ENCODE measurements at regions not wholly inside any gene's neighbourhood (a gene's known extent, or its start where the extent isn't known, plus 50 kb on each side); places are given as distances from the start of the nearest gene placed in this dataset.

GRCh38 chr14:46140445-46140844 lies 511.1 kb downstream of the RPL10L start:
- H3K27me3 ChIP-seq (replicated peaks in 1 of 4; ENCODE audit: control insufficient read depth in 3 of 4, extremely low read depth in 1 of 4, insufficient read depth in 3 of 4, low read length in 3 of 4) = no peaks in the 10 kb centered on the region
- H2AFZ ChIP-seq (ENCODE audit: low read length) = no peak overlapping the region
- H3K36me3 ChIP-seq (ENCODE audit: control insufficient read depth in 2 of 4, insufficient read depth in 4 of 4, low read length in 3 of 4) = no peaks in the 10 kb centered on the region
- H3K23me2 ChIP-seq (ENCODE audit: low read depth, low read length) = no peaks in the 10 kb centered on the region
- H2BK15ac ChIP-seq (ENCODE audit: low read length) = no peak overlapping the region
- no peak overlapping the region for H3K4me2 ChIP-seq (ENCODE audit: insufficient read depth in 1 of 2, low read depth in 2 of 2, low read length in 2 of 2)
- no peak overlapping the region for H4K91ac ChIP-seq (replicated peaks; ENCODE audit: insufficient read length, low read length)
- H4K20me1 ChIP-seq (replicated peaks in 1 of 2; ENCODE audit: control insufficient read depth in 1 of 2, insufficient read depth in 2 of 2, low read length in 2 of 2) = no peaks in the 10 kb centered on the region
- H3K4me3 ChIP-seq (ENCODE audit: extremely low read depth in 1 of 4, insufficient read depth in 2 of 4, low read depth in 3 of 4, low read length in 4 of 4) = no peak overlapping the region
- no peak overlapping the region for H3K4ac ChIP-seq (replicated peaks; ENCODE audit: insufficient read length, low read depth, low read length)
- H3K14ac ChIP-seq (ENCODE audit: insufficient read length) = no peak overlapping the region
- no peak overlapping the region for H4K8ac ChIP-seq (ENCODE audit: extremely low read depth, insufficient read depth, low read length)
- ChIA-PET POLR2A (ENCODE audit: partially characterized antibody) (no interaction called here), CTCF (ENCODE audit: partially characterized antibody) (no interaction called here)
- H2BK20ac ChIP-seq (ENCODE audit: low read length) = no peak overlapping the region
- no peak overlapping the region for H2AK5ac ChIP-seq (ENCODE audit: low read depth, low read length)
- H3K9me3 ChIP-seq (ENCODE audit: insufficient read depth in 2 of 2, low read depth in 1 of 2, low read length in 1 of 2) = no peaks in the 10 kb centered on the region
- no peaks in the 10 kb centered on the region for H3K4me1 ChIP-seq (replicated peaks in 1 of 4; ENCODE audit: control insufficient read depth in 3 of 4, insufficient read depth in 4 of 4, low read length in 3 of 4)
- no peak overlapping the region for H3K9ac ChIP-seq (replicated peaks in 1 of 4; ENCODE audit: extremely low read depth in 1 of 4, low read depth in 3 of 4, low read length in 3 of 4)
- WGBS, 2 experiments (ENCODE audit: extremely low coverage in 1 of 2, insufficient coverage in 1 of 2, insufficient read length in 1 of 2, insufficient replicate concordance in 2 of 2, low coverage in 1 of 2, low lambda C conversion rate in 2 of 2, missing lambda C conversion rate in 1 of 2) = 87% methylated on average over 2 of the region's 2 CpGs; no CpG with 5 or more reads in 1 of the 2 experiments
- no peak overlapping the region for H2BK12ac ChIP-seq (ENCODE audit: low read depth, low read length)
- FAIRE-seq = no peak
- H3K79me1 ChIP-seq (ENCODE audit: low read depth, low read length) = no peaks in the 10 kb centered on the region
- no peak overlapping the region for H2BK120ac ChIP-seq (replicated peaks; ENCODE audit: low read depth, low read length)
- no peak for DNase-seq (ENCODE audit: low read depth in 1 of 2, low spot score in 2 of 2)
- no peak overlapping the region for H3K23ac ChIP-seq (ENCODE audit: insufficient read length)
- no peak overlapping the region for H3K18ac ChIP-seq (ENCODE audit: extremely low read depth, low read length)
- H2BK5ac ChIP-seq (ENCODE audit: low read depth, low read length) = no peak overlapping the region
- no peaks in the 10 kb centered on the region for H3K79me2 ChIP-seq (ENCODE audit: control insufficient read depth in 1 of 2, insufficient read depth in 2 of 2, low read length in 2 of 2)
- no peak overlapping the region for H3K27ac ChIP-seq (ENCODE audit: low read depth, low read length)
- no peak overlapping the region for H3K56ac ChIP-seq (replicated peaks; ENCODE audit: insufficient read length, low read depth, low read length)
- no peak overlapping the region for H4K5ac ChIP-seq (ENCODE audit: insufficient read length, low read depth, low read length)
- TF ChIP-seq RAD21 (IDR thresholded peaks at IDR 0.05 in 1 of 2, conservative IDR thresholded peaks at IDR 0.05 in 1 of 2; ENCODE audit: low read depth in 2 of 2, low read length in 2 of 2) = no peak

Measured in H1 (cell line).